NT2/D1 (cell line): ENCODE measurements at regions not wholly inside any gene's neighbourhood (a gene's known extent, or its start where the extent isn't known, plus 50 kb on each side); places are given as distances from the start of the nearest gene placed in this dataset.

Source experiments
- SUZ12 ChIP-seq: IDR thresholded peaks from 2 replicates; pipeline ENCODE4 v1.6.1; 2011; ENCODE audit not compliant: insufficient read length, insufficient read depth; ENCODE audit errors: extremely low read depth
- YY1 ChIP-seq: IDR thresholded peaks from 2 replicates; pipeline ENCODE4 v1.6.1; 2011; ENCODE audit not compliant: insufficient read length, insufficient read depth
- ZNF274 ChIP-seq: IDR thresholded peaks from 2 replicates; pipeline ENCODE4 v1.6.1; 2011; ENCODE audit warnings: mild to moderate bottlenecking, low read depth, low read length

- TF ChIP-seq SUZ12 = no peak
- no peak for TF ChIP-seq ZNF274
- no peak for TF ChIP-seq YY1
Observed at GRCh38 chr10:89889606-89890005, 188.2 kb downstream of the KIF20B start.
